ENCODE measurements at regions not wholly inside any gene's neighbourhood (a gene's known extent, or its start where the extent isn't known, plus 50 kb on each side); places are given as distances from the start of the nearest gene placed in this dataset.

DNA sequence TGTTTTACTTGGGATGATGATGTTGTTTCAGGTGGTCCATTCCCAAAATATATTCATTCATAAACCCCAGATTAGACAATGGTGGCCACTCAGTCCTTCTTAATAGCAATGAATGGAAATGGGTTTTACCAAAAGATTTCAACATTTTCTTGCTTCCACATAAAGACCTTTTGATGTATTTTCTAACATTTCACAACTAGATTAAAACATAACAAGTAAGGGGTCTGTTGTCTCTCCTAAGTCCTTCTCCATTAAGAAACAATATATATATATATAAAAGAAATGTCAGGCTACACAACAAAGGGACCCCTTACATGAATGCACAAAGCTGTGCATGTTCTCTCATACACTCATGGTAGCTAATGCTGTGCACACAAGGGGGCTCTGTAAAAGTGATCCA, 176.4 kb downstream of the ANXA2 start:
- DNase-seq (ENCODE audit: low read depth), result no peak
- no peak for TF ChIP-seq CTCF (IDR thresholded peaks at IDR 0.05; ENCODE audit: insufficient read depth, low read depth, low read length, missing control alignments)
- no peak overlapping the region for H3K4me3 ChIP-seq (ENCODE audit: low read depth, low read length)

- no peak for TF ChIP-seq CTCF (IDR thresholded peaks at IDR 0.05; ENCODE audit: insufficient read depth, low read depth, low read length, missing control alignments)
- no peak for DNase-seq (ENCODE audit: low read depth)
- no peak overlapping the region for H3K4me3 ChIP-seq (ENCODE audit: low read depth, low read length)
Observed at GRCh38 chr15:60222404-60222803, 175.4 kb downstream of the ANXA2 start.

DNA sequence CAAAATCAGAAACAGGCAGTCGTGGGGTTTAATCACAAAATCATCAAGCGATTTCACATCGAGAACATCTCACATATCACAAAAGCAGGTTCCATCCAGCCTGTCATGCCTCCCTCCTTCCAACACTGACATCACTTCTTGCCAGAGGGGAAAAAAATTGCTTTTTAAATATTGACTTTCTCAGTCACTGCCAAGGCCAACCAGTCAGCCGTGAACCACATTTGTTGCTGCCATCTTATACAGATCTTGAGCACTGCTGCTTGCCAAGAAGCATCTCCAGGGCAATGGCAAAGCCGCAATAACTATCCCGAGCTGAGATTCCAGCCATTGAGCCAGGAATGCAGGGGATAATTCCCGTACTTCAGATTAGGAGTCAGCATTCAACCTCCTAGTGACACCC, 174.6 kb downstream of the ANXA2 start:
- H3K4me3 ChIP-seq (ENCODE audit: low read depth, low read length), result no peak overlapping the region
- DNase-seq (ENCODE audit: low read depth), result no peak
- TF ChIP-seq CTCF (IDR thresholded peaks at IDR 0.05; ENCODE audit: insufficient read depth, low read depth, low read length, missing control alignments), result no peak

- H3K4me3 ChIP-seq (ENCODE audit: low read depth, low read length), result no peak overlapping the region
- TF ChIP-seq CTCF (IDR thresholded peaks at IDR 0.05; ENCODE audit: insufficient read depth, low read depth, low read length, missing control alignments), result no peak
- no peak for DNase-seq (ENCODE audit: low read depth)
Observed at GRCh38 chr15:60226924-60227323, 170.9 kb downstream of the ANXA2 start.

DNA sequence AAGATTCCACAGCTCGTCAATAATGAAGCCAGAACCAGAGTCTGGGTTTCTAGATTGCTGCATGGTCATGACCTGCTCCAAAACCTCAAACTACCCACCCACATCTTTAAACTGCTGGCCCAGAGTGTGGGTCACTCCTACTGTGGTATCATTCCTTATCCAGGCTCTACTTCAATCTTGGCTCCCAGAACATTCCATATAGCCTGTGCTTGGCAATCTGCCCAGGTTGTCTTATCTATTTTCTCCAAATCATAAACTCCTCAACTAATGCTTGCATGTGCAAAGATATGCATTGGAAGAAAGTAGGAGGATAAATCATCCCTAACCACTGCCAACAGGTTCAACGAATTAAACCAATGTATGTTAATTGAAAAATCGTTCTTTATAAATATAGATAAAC, 169.7 kb downstream of the ANXA2 start:
- DNase-seq (ENCODE audit: low read depth), result no peak

DNA sequence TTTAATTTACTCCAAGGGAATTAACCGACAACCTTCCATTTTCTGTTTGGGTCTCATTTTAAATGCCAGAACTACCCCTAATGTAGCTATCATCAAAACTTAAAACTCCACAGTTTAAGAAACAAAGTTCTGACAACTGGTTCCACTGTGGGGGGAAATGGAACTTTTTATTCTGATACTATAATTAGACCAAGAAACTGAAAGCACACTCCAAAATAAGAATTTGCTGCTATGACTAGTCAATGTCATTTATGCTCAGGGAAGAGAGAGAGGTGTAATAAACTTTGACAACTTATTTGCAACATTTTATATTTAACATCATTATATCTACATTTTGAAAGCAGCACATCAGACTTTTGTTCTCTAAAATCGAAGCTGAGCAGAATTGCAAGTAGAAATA, 169.2 kb downstream of the ANXA2 start:
- DNase-seq (ENCODE audit: low read depth), result no peak
- no peak overlapping the region for H3K4me3 ChIP-seq (ENCODE audit: low read depth, low read length)
- no peak for TF ChIP-seq CTCF (IDR thresholded peaks at IDR 0.05; ENCODE audit: insufficient read depth, low read depth, low read length, missing control alignments)

More for the DNA sequence above, 169.7 kb downstream of the ANXA2 start:
- no peak overlapping the region for H3K4me3 ChIP-seq (ENCODE audit: low read depth, low read length)
- TF ChIP-seq CTCF (IDR thresholded peaks at IDR 0.05; ENCODE audit: insufficient read depth, low read depth, low read length, missing control alignments), result no peak

DNA sequence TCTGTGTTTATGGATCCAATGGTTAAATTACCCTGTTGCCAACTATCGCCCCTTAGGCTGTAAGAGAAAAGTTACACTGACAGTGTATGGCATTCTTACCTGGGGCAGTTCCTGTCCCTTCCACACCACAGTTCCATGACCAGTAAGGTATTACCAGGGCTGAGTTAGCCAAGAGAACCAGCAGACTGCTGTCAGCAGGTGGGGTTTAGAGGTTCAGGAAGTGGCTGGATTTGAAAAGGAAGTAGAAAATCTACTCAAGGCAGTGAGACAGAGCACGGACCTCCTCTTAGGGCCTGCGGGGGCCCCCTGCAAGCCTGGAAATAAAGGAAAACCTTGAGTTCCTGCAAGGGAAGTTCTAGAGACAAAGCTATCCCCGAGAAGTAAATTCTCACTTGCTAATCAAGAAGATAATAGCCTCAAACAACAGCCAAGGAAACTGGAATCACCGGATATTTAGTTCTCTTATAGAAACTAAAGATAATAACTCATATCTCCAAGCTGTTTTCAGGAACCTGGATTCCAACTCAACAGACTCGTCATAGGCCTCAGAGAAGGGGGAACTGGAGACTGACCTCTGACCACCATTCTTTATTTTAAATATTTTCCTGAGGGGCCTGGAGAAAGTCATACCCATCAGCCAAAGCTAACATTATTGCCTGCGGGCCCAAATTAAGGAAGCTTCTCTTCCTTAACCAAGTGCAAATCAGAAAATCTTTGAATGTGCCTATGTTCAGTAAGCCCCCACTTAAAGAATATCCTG, 161.7 kb downstream of the ANXA2 start:
- TF ChIP-seq CTCF (IDR thresholded peaks at IDR 0.05; ENCODE audit: insufficient read depth, low read depth, low read length, missing control alignments), result no peak
- H3K4me3 ChIP-seq (ENCODE audit: low read depth, low read length), result no peak overlapping the region
- DNase-seq (ENCODE audit: low read depth), result no peak
